Naive thymus-derived CD4-positive, alpha-beta T cell (primary cell): ENCODE measurements at regions not wholly inside any gene's neighbourhood (a gene's known extent, or its start where the extent isn't known, plus 50 kb on each side); places are given as distances from the start of the nearest gene placed in this dataset.

Experiments used
- ATAC-seq: fragments of 150-1000 bp; cut with Tn5 transposase; 2 replicates; pipeline ENCODE4 v1.10.0; 2021; ENCODE audit warnings: mild to moderate bottlenecking, moderate library complexity
- CTCF ChIA-PET: fragments of 350-600 bp; sonication (Branson Sonifier 250); formaldehyde crosslinking; loops from one replicate; lab custom pipeline; 2021; ENCODE audit warnings: antibody characterized with exemption; lab: Charles Lee
- POLR2A ChIA-PET: fragments of 350-600 bp; sonication (Branson Sonifier 250); formaldehyde crosslinking; loops from one replicate; lab custom pipeline; 2021; ENCODE audit warnings: antibody characterized with exemption, inconsistent platforms; lab: Charles Lee
- DNase-seq, 9 donors: peaks; one replicate each; pipeline versions ENCODE4 v3.0.0 to v3.0.0-alpha.2; 2020 to 2022; ENCODE audit warnings: mixed read lengths in 1 of 9
- H3K27ac ChIP-seq: one replicate; pipeline ENCODE4 v1.7.0; 2013; ENCODE audit warnings: mild to moderate bottlenecking, low read depth, low read length, moderate library complexity
- H3K27me3 ChIP-seq, 2 donors: one replicate each; pipeline ENCODE4 v1.7.0; 2013; ENCODE audit warnings: low read length in 2 of 2, mild to moderate bottlenecking in 2 of 2, moderate library complexity in 2 of 2; ENCODE audit not compliant: control insufficient read depth in 2 of 2, insufficient read depth in 2 of 2
- H3K36me3 ChIP-seq, 3 experiments: 1 replicate in 2 of 3; 2 replicates in 1 of 3; pipeline ENCODE4 v1.7.0; 2013; ENCODE audit warnings: low read length in 3 of 3, mild to moderate bottlenecking in 3 of 3, moderate library complexity in 1 of 3; ENCODE audit not compliant: insufficient read depth in 3 of 3, control insufficient read depth in 2 of 3
- H3K4me1 ChIP-seq, 2 donors: one replicate each; pipeline ENCODE4 v1.7.0; 2013; ENCODE audit warnings: low read length in 2 of 2, mild to moderate bottlenecking in 2 of 2, moderate library complexity in 1 of 2; ENCODE audit not compliant: control insufficient read depth in 2 of 2, insufficient read depth in 2 of 2
- H3K4me3 ChIP-seq: 2 replicates; pipeline ENCODE4 v1.7.0; 2013; ENCODE audit warnings: mild to moderate bottlenecking, low read length
- H3K9me3 ChIP-seq, 3 experiments: 1 replicate in 2 of 3; 2 replicates in 1 of 3; pipeline ENCODE4 v1.7.0; 2013; ENCODE audit warnings: low read length in 3 of 3; ENCODE audit not compliant: control insufficient read depth in 2 of 3
- H3K27ac Mint-ChIP-seq, 9 donors: one replicate each; pipeline ENCODE4 v1.8.0; 2020 to 2022; ENCODE audit warnings: mixed read lengths in 9 of 9, mild to moderate bottlenecking in 8 of 9, moderate library complexity in 5 of 9, inconsistent platforms in 2 of 9
- H3K27me3 Mint-ChIP-seq, 5 donors: one replicate each; pipeline ENCODE4 v1.8.0; 2021 to 2022; ENCODE audit warnings: mixed read lengths in 5 of 5, mild to moderate bottlenecking in 1 of 5
- H3K36me3 Mint-ChIP-seq, 5 donors: one replicate each; pipeline ENCODE4 v1.8.0; 2020 to 2022; ENCODE audit warnings: mixed read lengths in 5 of 5, mild to moderate bottlenecking in 3 of 5, inconsistent platforms in 1 of 5
- H3K4me1 Mint-ChIP-seq, 7 donors: one replicate each; pipeline ENCODE4 v1.8.0; 2020 to 2022; ENCODE audit warnings: mixed read lengths in 7 of 7, mild to moderate bottlenecking in 3 of 7, inconsistent platforms in 1 of 7
- H3K4me3 Mint-ChIP-seq, 10 donors: one replicate each; pipeline ENCODE4 v1.8.0; 2020 to 2022; ENCODE audit warnings: mild to moderate bottlenecking in 10 of 10, mixed read lengths in 10 of 10, moderate library complexity in 6 of 10, inconsistent platforms in 2 of 10
- H3K9me3 Mint-ChIP-seq, 11 donors: one replicate each; pipeline ENCODE4 v1.8.0; 2020 to 2022; ENCODE audit warnings: mixed read lengths in 11 of 11, mild to moderate bottlenecking in 4 of 11, inconsistent platforms in 1 of 11, moderate library complexity in 1 of 11
- intact Hi-C, 2 donors: fragments of 100-400 bp; cut with micrococcal nuclease; formaldehyde crosslinking; loops; one replicate each; pipeline ENCODE4 v1.15.1; 2023

GRCh38 chr4:110849461-110849860 is 226.6 kb upstream of the PITX2 start:
- DNase-seq (no peak), ATAC-seq (no peak)
- H3K4me3 Mint-ChIP-seq: no peak overlapping the region
- H3K27me3 ChIP-seq: no peaks in the 10 kb centered on the region
- no peak overlapping the region for H3K4me3 ChIP-seq
- peaks cover 0 to 4% (median 0%) of the 10 kb centered on the region in 11 donors for H3K9me3 Mint-ChIP-seq
- POLR2A ChIA-PET: no interaction called here
- H3K4me1 Mint-ChIP-seq: no peaks in the 10 kb centered on the region
- no peaks in the 10 kb centered on the region for H3K4me1 ChIP-seq
- H3K27ac Mint-ChIP-seq: no peak overlapping the region
- CTCF ChIA-PET: no interaction called here
- no peaks in the 10 kb centered on the region for H3K9me3 ChIP-seq
- H3K27me3 Mint-ChIP-seq: no peaks in the 10 kb centered on the region
- no peaks in the 10 kb centered on the region for H3K36me3 Mint-ChIP-seq
- H3K27ac ChIP-seq: no peak overlapping the region
- H3K36me3 ChIP-seq: no peaks in the 10 kb centered on the region
- intact Hi-C loops: no loop called here

GRCh38 chr4:110850461-110851442 is 227.9 kb upstream of the PITX2 start:
- no peaks in the 10 kb centered on the region for H3K27me3 ChIP-seq
- H3K27ac Mint-ChIP-seq: no peak overlapping the region
- H3K4me3 ChIP-seq: no peak overlapping the region
- H3K9me3 Mint-ChIP-seq: no peaks in the 10 kb centered on the region
- no peaks in the 10 kb centered on the region for H3K36me3 Mint-ChIP-seq
- intact Hi-C loops: no loop called here
- peaks cover 0 to 3% (median 0%) of the 10 kb centered on the region in 3 experiments for H3K9me3 ChIP-seq
- no peak overlapping the region for H3K4me3 Mint-ChIP-seq
- H3K27ac ChIP-seq: no peak overlapping the region
- ChIA-PET POLR2A (no interaction called here), CTCF (no interaction called here)
- DNase-seq: no peak
- H3K27me3 Mint-ChIP-seq: no peaks in the 10 kb centered on the region
- H3K4me1 ChIP-seq: no peaks in the 10 kb centered on the region
- H3K36me3 ChIP-seq: no peaks in the 10 kb centered on the region
- ATAC-seq: no peak
- no peaks in the 10 kb centered on the region for H3K4me1 Mint-ChIP-seq

- Histone ChIP-seq H3K36me3 (no peaks in the 10 kb centered on the region), H3K4me1 (no peaks in the 10 kb centered on the region), H3K27ac (no peak overlapping the region), H3K4me3 (no peak overlapping the region), H3K27me3 (no peaks in the 10 kb centered on the region), H3K9me3 (peaks cover 0 to 3% (median 0%) of the 10 kb centered on the region in 3 experiments)
- Mint-ChIP-seq H3K9me3 (peaks cover 0 to 5% (median 0%) of the 10 kb centered on the region in 11 donors), H3K4me1 (no peaks in the 10 kb centered on the region), H3K27ac (no peak overlapping the region), H3K36me3 (no peaks in the 10 kb centered on the region), H3K27me3 (no peaks in the 10 kb centered on the region), H3K4me3 (no peak overlapping the region)
- intact Hi-C loops: no loop called here
- ATAC-seq (no peak), DNase-seq (no peak)
- POLR2A ChIA-PET: no interaction called here
- CTCF ChIA-PET: no interaction called here
These were observed 229.1 kb upstream of the PITX2 start for GRCh38 chr4:110851989-110852388.

- DNase-seq (no peak), ATAC-seq (no peak)
- no peaks in the 10 kb centered on the region for H3K4me1 Mint-ChIP-seq
- peaks cover 0 to 3% (median 0%) of the 10 kb centered on the region in 3 experiments for H3K9me3 ChIP-seq
- no peak overlapping the region for H3K4me3 Mint-ChIP-seq
- ChIA-PET CTCF (no interaction called here), POLR2A (no interaction called here)
- no peaks in the 10 kb centered on the region for H3K27me3 Mint-ChIP-seq
- no peak overlapping the region for H3K4me3 ChIP-seq
- H3K27me3 ChIP-seq: no peaks in the 10 kb centered on the region
- H3K27ac Mint-ChIP-seq: no peak overlapping the region
- H3K36me3 ChIP-seq: no peaks in the 10 kb centered on the region
- H3K4me1 ChIP-seq: no peaks in the 10 kb centered on the region
- intact Hi-C loops: no loop called here
- peaks cover 0 to 5% (median 0%) of the 10 kb centered on the region in 11 donors for H3K9me3 Mint-ChIP-seq
- H3K36me3 Mint-ChIP-seq: no peaks in the 10 kb centered on the region
- no peak overlapping the region for H3K27ac ChIP-seq
These were observed 229.9 kb upstream of the PITX2 start for GRCh38 chr4:110852793-110853192.

- no peak overlapping the region for H3K4me3 Mint-ChIP-seq
- ChIA-PET CTCF (no interaction called here), POLR2A (no interaction called here)
- no peaks in the 10 kb centered on the region for H3K27me3 ChIP-seq
- no peaks in the 10 kb centered on the region for H3K4me1 ChIP-seq
- intact Hi-C loops: no loop called here
- no peak overlapping the region for H3K27ac Mint-ChIP-seq
- ATAC-seq (no peak), DNase-seq (no peak)
- no peak overlapping the region for H3K4me3 ChIP-seq
- H3K27ac ChIP-seq: no peak overlapping the region
- no peaks in the 10 kb centered on the region for H3K36me3 ChIP-seq
- no peaks in the 10 kb centered on the region for H3K36me3 Mint-ChIP-seq
- peaks cover 0 to 3% (median 0%) of the 10 kb centered on the region in 3 experiments for H3K9me3 ChIP-seq
- no peaks in the 10 kb centered on the region for H3K4me1 Mint-ChIP-seq
- no peaks in the 10 kb centered on the region for H3K27me3 Mint-ChIP-seq
- peaks cover 0 to 5% (median 0%) of the 10 kb centered on the region in 11 donors for H3K9me3 Mint-ChIP-seq
These were observed 230.4 kb upstream of the PITX2 start for GRCh38 chr4:110853242-110853641.

GRCh38 chr4:110854021-110854678 is 231.3 kb upstream of the PITX2 start:
- H3K9me3 ChIP-seq: peaks cover 0 to 3% (median 0%) of the 10 kb centered on the region in 3 experiments
- ATAC-seq: no peak
- no peak overlapping the region for H3K27ac ChIP-seq
- no peaks in the 10 kb centered on the region for H3K27me3 ChIP-seq
- no peak overlapping the region for H3K4me3 ChIP-seq
- Mint-ChIP-seq H3K27me3 (no peaks in the 10 kb centered on the region), H3K4me3 (no peak overlapping the region), H3K36me3 (no peaks in the 10 kb centered on the region), H3K4me1 (no peaks in the 10 kb centered on the region), H3K9me3 (peaks cover 0 to 5% (median 0%) of the 10 kb centered on the region in 11 donors), H3K27ac (no peak overlapping the region)
- intact Hi-C loops: no loop called here
- no peaks in the 10 kb centered on the region for H3K4me1 ChIP-seq
- POLR2A ChIA-PET: no interaction called here
- CTCF ChIA-PET: no interaction called here
- no peak for DNase-seq
- H3K36me3 ChIP-seq: no peaks in the 10 kb centered on the region
